GM19438 (cell line): ENCODE measurements at regions not wholly inside any gene's neighbourhood (a gene's known extent, or its start where the extent isn't known, plus 50 kb on each side); places are given as distances from the start of the nearest gene placed in this dataset.
"Not testable (repeated sequence)": the region's sequence is repeated elsewhere in the genome, so short reads cannot be mapped to it uniquely, and the experiment has no call there.

Experiments used
- ATAC-seq: cut with Tn5 transposase; IDR thresholded peaks from one replicate; pipeline ENCODE4 v1.9.1; 2021; ENCODE audit warnings: low read depth; ENCODE audit not compliant: unreplicated experiment

DNA sequence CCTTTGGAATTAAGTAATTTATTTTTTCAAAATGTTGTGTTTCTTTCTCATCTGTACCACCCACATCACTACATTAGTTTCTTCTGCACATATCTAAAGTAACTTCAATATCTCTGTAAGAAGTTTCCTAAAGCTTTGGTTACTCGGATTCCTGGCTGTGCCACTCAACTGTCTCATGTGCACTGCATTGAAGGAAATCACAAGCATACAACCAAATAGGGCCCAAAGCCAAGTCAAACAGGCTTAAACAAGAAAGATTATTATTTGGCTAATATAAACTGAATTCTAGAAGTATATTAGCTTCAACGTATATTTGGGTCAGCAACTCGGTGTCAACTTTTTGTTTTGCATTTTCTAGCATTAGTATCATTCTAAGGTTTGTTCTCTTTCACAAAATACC, 1647.6 kb upstream of the SPRY2 start:
- ATAC-seq = no peak

GRCh38 chr13:81987677-81988357, 1646.9 kb upstream of the SPRY2 start:
- ATAC-seq = no peak

DNA sequence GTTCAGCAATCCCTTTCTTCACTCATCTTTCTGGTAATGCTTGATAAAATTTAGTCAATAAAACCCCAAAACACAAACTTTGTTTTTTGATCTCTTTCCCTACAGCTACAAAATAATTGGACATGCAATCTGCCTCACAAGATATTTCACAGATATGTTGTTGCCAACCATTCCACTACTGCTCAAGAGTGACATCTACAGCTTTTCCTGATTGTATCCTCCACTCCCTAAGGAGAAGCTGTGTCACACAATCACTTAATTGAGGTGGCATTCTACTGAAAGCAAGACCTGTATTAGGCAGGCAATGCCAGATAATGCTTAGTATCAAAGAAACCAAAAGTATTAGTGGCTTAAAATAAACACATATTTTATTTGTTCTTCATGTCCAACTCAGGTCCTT, 1646.2 kb upstream of the SPRY2 start:
- ATAC-seq = no peak

DNA sequence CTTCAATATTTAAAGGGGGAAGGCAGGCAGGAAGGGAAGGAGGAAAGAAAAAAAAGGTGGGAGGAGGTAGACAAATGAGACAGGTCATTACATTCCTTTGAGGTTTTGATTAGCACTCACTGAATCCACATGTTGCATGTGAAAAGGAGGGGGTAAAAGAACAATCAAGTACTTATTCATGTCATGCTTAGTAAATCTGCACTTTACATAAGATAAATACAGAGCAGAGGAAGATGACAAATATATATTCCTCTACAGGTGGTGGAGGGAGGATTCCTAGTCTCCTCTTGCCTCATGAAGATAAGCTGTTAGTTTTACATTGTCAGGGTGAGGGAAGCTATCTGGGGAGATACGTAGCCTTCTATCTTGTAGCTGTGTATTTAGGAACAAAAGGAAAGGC, 1645.4 kb upstream of the SPRY2 start:
- ATAC-seq = no peak

DNA sequence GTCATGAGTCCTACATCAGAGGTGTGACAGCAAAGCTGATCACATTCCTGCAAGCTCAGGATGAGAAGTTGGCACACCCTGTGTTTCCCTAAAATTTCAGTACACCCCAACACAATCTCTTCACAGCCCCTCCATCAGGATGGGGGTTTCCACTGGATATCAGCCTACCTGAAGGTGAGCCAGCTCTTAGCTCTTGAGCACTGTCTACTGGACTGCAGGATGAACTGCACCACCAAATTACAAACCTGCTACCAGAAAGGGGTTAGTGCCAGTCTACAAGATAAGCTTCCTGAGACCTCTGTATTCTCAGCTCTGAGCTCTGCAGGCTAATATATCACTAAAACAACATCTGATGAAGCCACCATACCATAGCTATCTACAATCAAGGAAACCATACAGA, 1616.2 kb upstream of the SPRY2 start:
- no peak for ATAC-seq

DNA sequence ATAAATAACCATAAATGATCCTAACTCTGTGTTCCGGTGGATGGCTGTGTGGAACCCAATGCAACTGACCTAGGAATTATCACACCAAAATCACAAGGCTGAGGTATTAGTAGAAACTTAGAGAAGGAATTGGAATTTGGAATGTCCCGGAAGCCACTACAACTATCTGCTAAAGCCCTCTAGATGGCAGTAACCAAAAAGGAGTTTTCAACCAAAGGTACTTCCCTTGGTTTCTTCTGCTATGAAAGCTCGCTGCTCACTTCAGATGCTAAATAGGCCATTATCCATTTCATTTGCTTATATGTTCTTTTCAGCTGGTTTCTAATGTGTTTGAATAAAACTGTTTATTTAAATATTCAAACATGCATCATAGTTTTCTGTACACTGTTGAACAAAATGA, 1589.1 kb upstream of the SPRY2 start:
- no peak for ATAC-seq

DNA sequence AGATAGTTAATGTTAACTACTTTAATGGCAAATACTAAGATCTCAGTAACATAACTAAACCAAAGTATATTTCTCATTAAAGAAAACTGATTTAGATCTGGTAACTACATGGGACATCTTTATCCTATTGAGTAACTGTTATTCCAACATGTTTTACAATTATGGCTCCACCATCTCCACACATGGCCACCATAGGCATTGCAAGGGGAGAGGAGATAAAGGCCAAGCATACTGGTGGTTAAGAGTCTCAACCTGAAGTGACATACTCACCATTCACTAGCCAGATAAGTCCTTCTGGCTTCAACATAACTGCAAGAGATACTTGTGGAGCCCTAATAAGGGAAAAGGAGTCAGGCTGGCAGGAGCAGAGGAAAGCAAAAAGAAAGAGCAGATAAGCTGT, 1586.4 kb upstream of the SPRY2 start:
- ATAC-seq = no peak

DNA sequence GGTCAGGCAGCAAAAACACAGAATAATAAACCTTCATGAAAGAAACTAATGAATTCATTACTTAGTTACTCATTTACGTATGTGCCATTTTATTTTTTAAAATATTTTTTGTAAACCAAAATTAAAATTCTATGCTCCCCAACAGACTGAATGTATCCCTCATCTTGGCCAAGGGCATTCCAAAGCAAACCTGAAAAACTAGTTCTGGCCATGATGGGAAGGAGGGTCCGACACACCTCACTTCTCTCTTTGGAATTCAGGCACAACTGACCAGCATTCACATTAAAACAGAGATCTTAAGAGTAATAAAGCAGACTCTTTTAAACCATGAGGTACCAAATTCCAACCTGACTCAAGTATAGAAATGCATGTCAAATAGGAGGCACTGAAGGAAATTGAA, 1576.9 kb upstream of the SPRY2 start:
- ATAC-seq = no peak

- no peak for ATAC-seq
These were observed 1575.5 kb upstream of the SPRY2 start for GRCh38 chr13:81916461-81916860.

- no peak for ATAC-seq
These were observed 1567.0 kb upstream of the SPRY2 start for GRCh38 chr13:81907787-81908372.

GRCh38 chr13:81888855-81889254, 1547.9 kb upstream of the SPRY2 start:
- ATAC-seq = no peak

GRCh38 chr13:81874681-81875661, 1534.0 kb upstream of the SPRY2 start:
- no peak for ATAC-seq

DNA sequence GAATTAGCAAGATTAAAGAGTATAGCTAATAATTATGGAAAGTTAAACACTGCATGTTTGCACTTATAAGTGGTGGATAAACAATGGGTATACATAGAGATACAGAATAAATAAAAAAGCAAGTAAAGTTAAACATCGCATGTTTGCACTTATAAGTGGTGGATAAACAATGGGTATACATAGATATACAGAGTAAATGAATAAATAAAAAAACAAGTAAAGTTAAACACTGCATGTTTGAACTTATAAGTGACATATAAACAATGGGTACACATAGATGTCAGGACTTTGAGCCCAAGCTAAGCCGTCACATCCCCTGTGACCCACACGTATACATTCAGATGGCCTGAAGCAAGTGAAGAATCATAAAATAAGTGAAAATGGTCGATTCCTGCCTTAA, 1533.3 kb upstream of the SPRY2 start:
- no peak for ATAC-seq

DNA sequence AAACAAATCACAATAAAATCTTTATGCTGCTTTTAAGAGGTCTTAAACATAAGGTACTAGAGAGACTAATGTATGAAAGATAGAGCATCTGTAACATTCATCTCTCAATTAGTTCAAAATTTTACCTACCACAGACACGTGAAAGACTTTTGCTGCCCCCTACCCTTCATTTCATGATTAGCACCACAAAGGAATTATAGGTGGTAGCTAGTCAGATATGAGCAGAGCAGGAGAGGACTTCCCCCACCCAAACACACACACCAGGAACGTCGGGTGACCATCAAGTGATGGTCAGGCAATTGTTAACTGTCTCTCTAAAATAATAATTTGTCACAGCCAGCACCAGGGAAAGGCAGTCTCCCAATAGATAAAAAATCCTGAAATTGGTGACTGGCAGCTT, 1531.7 kb upstream of the SPRY2 start:
- no peak for ATAC-seq

- not testable (repeated sequence) for ATAC-seq
These were observed 1530.9 kb upstream of the SPRY2 start for GRCh38 chr13:81871751-81872325.

GRCh38 chr13:81848291-81848690, 1507.4 kb upstream of the SPRY2 start:
- ATAC-seq = no peak

GRCh38 chr13:81846771-81847170, 1505.8 kb upstream of the SPRY2 start:
- no peak for ATAC-seq

DNA sequence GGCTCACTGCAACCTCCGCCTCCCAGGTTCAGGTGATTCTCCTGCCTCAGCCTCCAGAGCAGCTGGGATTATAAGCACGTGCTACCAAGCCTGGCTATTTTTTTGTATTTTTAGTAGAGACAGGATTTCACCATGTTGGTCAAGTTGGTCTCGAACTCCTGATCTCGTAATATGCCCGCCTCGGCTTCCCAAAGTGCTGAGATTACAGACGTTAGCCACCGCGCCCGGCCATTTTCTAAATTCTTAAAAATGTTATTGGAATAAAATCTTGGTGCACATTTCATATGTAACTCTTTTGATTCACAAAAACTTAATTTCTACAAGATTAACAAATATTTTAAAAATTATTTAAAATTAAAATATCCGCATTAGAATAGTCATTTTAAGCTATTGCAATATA, 1480.3 kb upstream of the SPRY2 start:
- no peak for ATAC-seq

GRCh38 chr13:81800433-81800832, 1459.5 kb upstream of the SPRY2 start:
- no peak for ATAC-seq

GRCh38 chr13:81795710-81796109, 1454.8 kb upstream of the SPRY2 start:
- no peak for ATAC-seq

GRCh38 chr13:81791641-81792040, 1450.7 kb upstream of the SPRY2 start:
- ATAC-seq = no peak
